Activated CD8-positive, alpha-beta memory T cell treated with anti-CD3 and anti-CD28 coated beads, Interleukin-2, amount 10 ng/mL, durations not matched to agents 7 days and 5 days (primary cell): ENCODE measurements at regions not wholly inside any gene's neighbourhood (a gene's known extent, or its start where the extent isn't known, plus 50 kb on each side); places are given as distances from the start of the nearest gene placed in this dataset.

ENCODE experiments used
- ATAC-seq: fragments of 150-1000 bp; cut with Tn5 transposase; one replicate; pipeline ENCODE4 v1.10.0; 2021; ENCODE audit warnings: moderate library complexity
- CTCF ChIA-PET: fragments of 350-600 bp; sonication (Branson Sonifier 250); formaldehyde crosslinking; loops from one replicate; lab custom pipeline; 2021; ENCODE audit warnings: antibody characterized with exemption; lab: Charles Lee
- DNase-seq: peaks from one replicate; pipeline ENCODE4 v3.0.0-alpha.2; 2020
- H3K27ac Mint-ChIP-seq: one replicate; pipeline ENCODE4 v1.8.0; 2021; ENCODE audit warnings: mild to moderate bottlenecking, mixed read lengths
- H3K27me3 Mint-ChIP-seq: one replicate; pipeline ENCODE4 v1.8.0; 2021; ENCODE audit warnings: mixed read lengths
- H3K36me3 Mint-ChIP-seq: one replicate; pipeline ENCODE4 v1.8.0; 2021; ENCODE audit warnings: mild to moderate bottlenecking, mixed read lengths
- H3K4me1 Mint-ChIP-seq: one replicate; pipeline ENCODE4 v1.8.0; 2021; ENCODE audit warnings: mixed read lengths
- H3K4me3 Mint-ChIP-seq: one replicate; pipeline ENCODE4 v1.8.0; 2021; ENCODE audit warnings: mild to moderate bottlenecking, moderate library complexity, mixed read lengths
- H3K9me3 Mint-ChIP-seq: one replicate; pipeline ENCODE4 v1.8.0; 2022; ENCODE audit warnings: low read depth, mixed read lengths

GRCh38 chr7:24341691-24342413 is 57.9 kb downstream of the NPY start:
- Mint-ChIP-seq H3K27me3 (peaks cover 9% of the 10 kb centered on the region), H3K27ac (no peak overlapping the region), H3K36me3 (no peaks in the 10 kb centered on the region), H3K9me3 (no peaks in the 10 kb centered on the region), H3K4me1 (no peaks in the 10 kb centered on the region), H3K4me3 (no peak overlapping the region)
- ATAC-seq (no peak), DNase-seq (no peak)
- CTCF ChIA-PET = no interaction called here

GRCh38 chr7:24343614-24344013 is 59.6 kb downstream of the NPY start:
- H3K4me3 Mint-ChIP-seq = no peak overlapping the region
- H3K27ac Mint-ChIP-seq = no peak overlapping the region
- ATAC-seq = no peak
- H3K36me3 Mint-ChIP-seq = no peaks in the 10 kb centered on the region
- peaks cover 5% of the 10 kb centered on the region for H3K27me3 Mint-ChIP-seq
- CTCF ChIA-PET = no interaction called here
- no peaks in the 10 kb centered on the region for H3K9me3 Mint-ChIP-seq
- no peaks in the 10 kb centered on the region for H3K4me1 Mint-ChIP-seq
- no peak for DNase-seq

- Mint-ChIP-seq H3K9me3 (no peaks in the 10 kb centered on the region), H3K27ac (no peak overlapping the region), H3K4me3 (no peak overlapping the region), H3K4me1 (no peaks in the 10 kb centered on the region), H3K36me3 (no peaks in the 10 kb centered on the region), H3K27me3 (peaks cover 5% of the 10 kb centered on the region)
- no peak for ATAC-seq
- DNase-seq = no peak
- CTCF ChIA-PET = interaction anchor here (1.9 kb wide), 1 partner anchor 11 kb away, joined by 5 read pairs; no protein-coding TSS in a partner anchor
These were observed 62.1 kb downstream of the NPY start for GRCh38 chr7:24346129-24346528.

- ATAC-seq = no peak
- Mint-ChIP-seq H3K4me1 (no peaks in the 10 kb centered on the region), H3K4me3 (no peak overlapping the region), H3K9me3 (peaks cover 2% of the 10 kb centered on the region), H3K36me3 (no peaks in the 10 kb centered on the region), H3K27ac (no peak overlapping the region), H3K27me3 (peaks cover 8% of the 10 kb centered on the region)
- CTCF ChIA-PET = interaction anchor here (1.9 kb wide), 1 partner anchor 10 kb away, joined by 5 read pairs; no protein-coding TSS in a partner anchor
- no peak for DNase-seq
These were observed 62.7 kb downstream of the NPY start for GRCh38 chr7:24346716-24347115.

DNA sequence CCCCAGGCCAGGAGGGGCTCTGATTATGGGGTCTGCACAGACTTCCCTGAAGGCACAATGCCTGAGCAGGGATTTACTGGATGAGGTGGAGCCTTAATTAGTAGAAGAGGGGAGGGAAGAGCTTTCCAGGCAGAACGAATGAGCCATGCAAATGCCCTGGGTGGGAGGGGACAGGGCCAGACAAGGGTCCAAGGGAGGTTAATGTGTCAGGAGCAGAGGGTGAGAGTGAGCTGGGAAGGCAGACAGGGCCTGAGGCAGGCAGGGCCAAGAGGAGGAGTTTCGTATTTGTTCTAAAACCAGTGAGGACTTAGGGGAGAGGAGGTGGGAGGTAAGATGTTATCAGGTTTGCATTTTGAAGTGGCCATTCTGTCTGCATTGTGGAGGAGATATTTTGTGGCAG is 65.3 kb downstream of the NPY start:
- no peak for ATAC-seq

DNA sequence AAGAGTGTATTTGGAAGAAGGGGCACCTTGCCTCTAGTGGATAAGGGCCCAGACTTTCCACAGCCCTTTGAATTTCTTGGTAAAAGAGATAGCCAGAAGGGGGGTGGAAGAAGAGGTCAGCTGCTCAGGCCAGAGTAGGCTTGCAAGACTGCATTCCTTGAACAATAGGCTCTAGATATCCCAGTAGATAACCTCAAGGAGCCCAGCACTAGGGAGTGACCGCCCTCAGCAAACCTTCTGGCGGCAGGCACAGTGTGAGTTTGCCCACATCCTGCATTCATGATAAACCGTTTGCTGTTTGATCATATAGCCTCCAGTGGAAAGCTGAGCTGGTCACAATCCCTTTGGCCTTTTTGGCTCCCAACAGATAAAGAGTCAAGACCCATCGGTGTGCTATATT is 70.5 kb downstream of the NPY start:
- DNase-seq = no peak
- H3K27me3 Mint-ChIP-seq = peaks cover 25% of the 10 kb centered on the region
- no peak for ATAC-seq
- CTCF ChIA-PET = no interaction called here
- H3K27ac Mint-ChIP-seq = no peak overlapping the region
- H3K9me3 Mint-ChIP-seq = peaks cover 4% of the 10 kb centered on the region
- peaks cover 3% of the 10 kb centered on the region for H3K4me1 Mint-ChIP-seq
- no peaks in the 10 kb centered on the region for H3K36me3 Mint-ChIP-seq
- H3K4me3 Mint-ChIP-seq = no peak overlapping the region

More for the DNA sequence above, 65.3 kb downstream of the NPY start:
- H3K4me3 Mint-ChIP-seq = no peak overlapping the region
- DNase-seq = no peak
- H3K27me3 Mint-ChIP-seq = peaks cover 16% of the 10 kb centered on the region
- CTCF ChIA-PET = interaction anchor here (1.2 kb wide), 1 partner anchor 8 kb away, joined by 3 read pairs; no protein-coding TSS in a partner anchor
- no peaks in the 10 kb centered on the region for H3K36me3 Mint-ChIP-seq
- H3K27ac Mint-ChIP-seq = no peak overlapping the region
- no peaks in the 10 kb centered on the region for H3K4me1 Mint-ChIP-seq
- peaks cover 2% of the 10 kb centered on the region for H3K9me3 Mint-ChIP-seq

- Mint-ChIP-seq H3K9me3 (peaks cover 2% of the 10 kb centered on the region), H3K36me3 (no peaks in the 10 kb centered on the region), H3K27me3 (peaks cover 35% of the 10 kb centered on the region), H3K27ac (no peak overlapping the region), H3K4me1 (peaks cover 3% of the 10 kb centered on the region), H3K4me3 (no peak overlapping the region)
- ATAC-seq (peak; percentile 23), DNase-seq (no peak)
- CTCF ChIA-PET = interaction anchor here (0.8 to 1.7 kb wide), 2 partner anchors 8 to 11 kb away, joined by 3 to 5 read pairs; no protein-coding TSS in a partner anchor
These were observed 72.9 kb downstream of the NPY start for GRCh38 chr7:24356718-24357386.

GRCh38 chr7:24361001-24361400 is 77.0 kb downstream of the NPY start:
- Mint-ChIP-seq H3K36me3 (no peaks in the 10 kb centered on the region), H3K27me3 (peaks cover 34% of the 10 kb centered on the region), H3K4me3 (no peak overlapping the region), H3K27ac (no peak overlapping the region), H3K9me3 (no peaks in the 10 kb centered on the region), H3K4me1 (peaks cover 3% of the 10 kb centered on the region)
- CTCF ChIA-PET = no interaction called here
- ATAC-seq (no peak), DNase-seq (no peak)

DNA sequence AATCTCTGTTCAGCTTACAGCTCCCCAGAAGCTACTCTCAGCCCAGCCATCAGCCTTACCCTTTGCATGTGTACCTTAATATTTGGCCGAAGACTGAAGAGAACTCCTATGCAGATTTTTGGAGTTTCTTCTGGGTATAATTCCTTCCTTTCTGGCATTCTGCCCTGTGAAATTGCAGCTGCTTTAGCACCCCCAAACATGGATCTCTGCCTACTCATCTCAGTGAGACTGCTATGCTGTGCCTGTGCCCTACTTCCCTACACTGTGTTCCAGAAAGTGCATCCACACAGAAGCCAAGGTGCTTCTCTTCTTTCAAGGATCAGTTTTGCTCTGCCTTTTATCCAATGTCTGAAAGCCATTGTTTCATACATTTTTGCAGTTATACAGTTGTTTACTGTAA is 81.6 kb downstream of the NPY start:
- ATAC-seq = no peak
- no peaks in the 10 kb centered on the region for H3K4me1 Mint-ChIP-seq
- no peak for DNase-seq
- no peak overlapping the region for H3K27ac Mint-ChIP-seq
- no peaks in the 10 kb centered on the region for H3K36me3 Mint-ChIP-seq
- no peak overlapping the region for H3K4me3 Mint-ChIP-seq
- peaks cover 45% of the 10 kb centered on the region for H3K27me3 Mint-ChIP-seq
- H3K9me3 Mint-ChIP-seq = no peaks in the 10 kb centered on the region
- CTCF ChIA-PET = no interaction called here

DNA sequence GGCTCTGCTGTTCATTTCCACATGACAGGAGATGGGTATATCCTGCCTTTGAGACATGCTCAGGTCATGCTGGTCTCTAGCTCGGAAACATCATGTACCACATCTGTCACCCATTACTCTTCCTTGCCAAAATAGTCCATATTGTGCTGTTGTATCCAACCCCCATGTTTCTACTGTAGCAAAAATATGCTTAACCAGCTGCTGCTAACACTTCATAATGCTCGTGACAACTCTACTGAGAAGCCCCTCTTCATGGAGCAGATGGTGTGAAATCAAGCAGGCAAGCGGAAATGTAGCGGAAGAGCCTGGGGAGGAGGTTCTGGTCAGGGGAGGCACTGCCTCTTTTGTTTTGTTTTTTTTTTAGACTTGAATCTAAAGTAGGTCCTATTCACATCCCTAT is 82.9 kb downstream of the NPY start:
- Mint-ChIP-seq H3K9me3 (no peaks in the 10 kb centered on the region), H3K27ac (no peak overlapping the region), H3K4me1 (no peaks in the 10 kb centered on the region), H3K4me3 (no peak overlapping the region), H3K27me3 (peaks cover 35% of the 10 kb centered on the region), H3K36me3 (no peaks in the 10 kb centered on the region)
- no peak for DNase-seq
- no peak for ATAC-seq
- CTCF ChIA-PET = no interaction called here

DNA sequence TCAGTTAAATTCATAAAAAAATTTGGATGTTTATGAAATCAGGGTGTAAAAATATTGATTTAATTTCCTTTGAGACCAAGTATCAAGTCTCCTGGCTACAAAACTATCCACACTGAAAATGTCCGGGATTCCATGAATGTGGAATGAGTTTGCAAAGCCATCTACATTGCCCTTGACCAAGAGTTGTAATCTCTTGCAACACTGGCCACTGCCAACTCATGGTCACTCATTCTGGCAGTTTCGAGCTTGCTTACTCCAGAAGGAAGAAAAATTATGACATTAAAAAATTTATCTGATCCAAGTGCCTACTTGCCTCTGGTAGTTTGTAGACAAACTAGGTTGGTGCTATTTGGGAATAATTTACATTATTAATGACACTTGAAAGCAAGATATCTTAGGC is 84.2 kb downstream of the NPY start:
- Mint-ChIP-seq H3K4me1 (no peaks in the 10 kb centered on the region), H3K27me3 (peaks cover 29% of the 10 kb centered on the region), H3K27ac (no peak overlapping the region), H3K4me3 (no peak overlapping the region), H3K9me3 (no peaks in the 10 kb centered on the region), H3K36me3 (no peaks in the 10 kb centered on the region)
- CTCF ChIA-PET = no interaction called here
- no peak for DNase-seq
- ATAC-seq = no peak

DNA sequence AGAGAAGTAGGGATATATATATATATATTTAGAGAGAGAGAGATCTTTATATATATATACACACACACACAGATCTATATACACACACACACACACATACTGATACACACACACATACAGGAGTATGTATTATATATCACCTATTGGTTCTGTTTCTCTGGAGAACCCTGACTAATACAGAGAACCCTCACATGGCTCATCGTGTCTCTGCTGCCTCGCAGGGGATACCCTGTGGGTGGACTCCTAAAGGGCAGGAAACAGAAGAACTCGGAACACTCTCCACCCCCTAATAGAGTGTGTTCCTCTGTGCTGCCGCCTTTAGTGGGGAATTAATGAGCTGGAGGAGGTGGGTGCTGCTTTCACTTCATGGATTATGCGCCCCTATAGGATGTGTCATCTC is 86.6 kb downstream of the NPY start:
- CTCF ChIA-PET = interaction anchor here (0.7 kb wide), 1 partner anchor 11 kb away, joined by 3 read pairs; no protein-coding TSS in a partner anchor
- H3K36me3 Mint-ChIP-seq = no peaks in the 10 kb centered on the region

GRCh38 chr7:24372961-24373955 is 89.3 kb downstream of the NPY start:
- DNase-seq (no peak), ATAC-seq (no peak)
- Mint-ChIP-seq H3K27ac (no peak overlapping the region), H3K27me3 (peaks cover 20% of the 10 kb centered on the region), H3K36me3 (no peaks in the 10 kb centered on the region), H3K4me1 (no peaks in the 10 kb centered on the region), H3K9me3 (no peaks in the 10 kb centered on the region), H3K4me3 (no peak overlapping the region)
- CTCF ChIA-PET = interaction anchor here (0.8 kb wide), 1 partner anchor 9 kb away, joined by 3 read pairs; no protein-coding TSS in a partner anchor

More for the DNA sequence above, 86.6 kb downstream of the NPY start:
- H3K27ac Mint-ChIP-seq = no peak overlapping the region
- H3K4me3 Mint-ChIP-seq = no peak overlapping the region
- no peaks in the 10 kb centered on the region for H3K4me1 Mint-ChIP-seq
- no peak for DNase-seq
- ATAC-seq = no peak
- peaks cover 23% of the 10 kb centered on the region for H3K27me3 Mint-ChIP-seq
- no peaks in the 10 kb centered on the region for H3K9me3 Mint-ChIP-seq
